ENCODE measurements at regions not wholly inside any gene's neighbourhood (a gene's known extent, or its start where the extent isn't known, plus 50 kb on each side); places are given as distances from the start of the nearest gene placed in this dataset.

GRCh38 chr5:174217527-174217926, 172.0 kb downstream of the NSG2 start:
- no peak overlapping the region for H2BK12ac ChIP-seq (ENCODE audit: low read depth, low read length)
- no peak overlapping the region for H2BK20ac ChIP-seq (ENCODE audit: low read length)
- H2BK5ac ChIP-seq (ENCODE audit: low read depth, low read length), result no peak overlapping the region
- no peak for DNase-seq (ENCODE audit: low read depth in 1 of 2, low spot score in 2 of 2)
- no peak overlapping the region for H3K23ac ChIP-seq (ENCODE audit: insufficient read length)
- no peak overlapping the region for H2BK120ac ChIP-seq (replicated peaks; ENCODE audit: low read depth, low read length)
- no peaks in the 10 kb centered on the region for H3K36me3 ChIP-seq (ENCODE audit: control insufficient read depth in 2 of 4, insufficient read depth in 4 of 4, low read length in 3 of 4)
- no peak overlapping the region for H2BK15ac ChIP-seq (ENCODE audit: low read length)
- no peaks in the 10 kb centered on the region for H4K20me1 ChIP-seq (replicated peaks in 1 of 2; ENCODE audit: control insufficient read depth in 1 of 2, insufficient read depth in 2 of 2, low read length in 2 of 2)
- no peaks in the 10 kb centered on the region for H3K27me3 ChIP-seq (replicated peaks in 1 of 4; ENCODE audit: control insufficient read depth in 3 of 4, extremely low read depth in 1 of 4, insufficient read depth in 3 of 4, low read length in 3 of 4)
- no peaks in the 10 kb centered on the region for H3K4me1 ChIP-seq (replicated peaks in 1 of 4; ENCODE audit: control insufficient read depth in 3 of 4, insufficient read depth in 4 of 4, low read length in 3 of 4)
- H3K14ac ChIP-seq (ENCODE audit: insufficient read length), result no peak overlapping the region
- H3K56ac ChIP-seq (replicated peaks; ENCODE audit: insufficient read length, low read depth, low read length), result no peak overlapping the region
- H2AK5ac ChIP-seq (ENCODE audit: low read depth, low read length), result no peak overlapping the region
- no peak for TF ChIP-seq MAX (IDR thresholded peaks at IDR 0.05)
- TF ChIP-seq SP2 (IDR thresholded peaks at IDR 0.05; ENCODE audit: low read length), result no peak
- no peak for TF ChIP-seq USF2 (IDR thresholded peaks at IDR 0.05; ENCODE audit: low read length)
- TF ChIP-seq YY1 (IDR thresholded peaks at IDR 0.05; ENCODE audit: low read depth, low read length), result no peak
- TF ChIP-seq TCF12 (IDR thresholded peaks at IDR 0.05; ENCODE audit: low read depth, low read length), result no peak
- no peak for TF ChIP-seq BCL11A (IDR thresholded peaks at IDR 0.05; ENCODE audit: low read depth in 2 of 2, low read length in 2 of 2)
- TF ChIP-seq CHD1 (IDR thresholded peaks at IDR 0.05; ENCODE audit: low read depth, low read length), result no peak
- TF ChIP-seq CBX8 (IDR thresholded peaks at IDR 0.05; ENCODE audit: borderline replicate concordance, low read depth, low read length), result no peak
- no peak for TF ChIP-seq POLR2A (IDR thresholded peaks at IDR 0.05; ENCODE audit: control extremely low read depth in 1 of 2, low read depth in 2 of 2, low read length in 2 of 2)
- no peak for TF ChIP-seq SRF (IDR thresholded peaks at IDR 0.05; ENCODE audit: low read depth, low read length)
- no peaks in the 10 kb centered on the region for H3K79me1 ChIP-seq (ENCODE audit: low read depth, low read length)
- H3K18ac ChIP-seq (ENCODE audit: extremely low read depth, low read length), result no peak overlapping the region
- no peak overlapping the region for H3K4me3 ChIP-seq (ENCODE audit: extremely low read depth in 1 of 4, insufficient read depth in 2 of 4, low read depth in 3 of 4, low read length in 4 of 4)
- no peaks in the 10 kb centered on the region for H3K23me2 ChIP-seq (ENCODE audit: low read depth, low read length)
- no peaks in the 10 kb centered on the region for H3K9me3 ChIP-seq (ENCODE audit: insufficient read depth in 2 of 2, low read depth in 1 of 2, low read length in 1 of 2)
- H4K8ac ChIP-seq (ENCODE audit: extremely low read depth, insufficient read depth, low read length), result no peak overlapping the region
- H4K5ac ChIP-seq (ENCODE audit: insufficient read length, low read depth, low read length), result no peak overlapping the region
- H3K4ac ChIP-seq (replicated peaks; ENCODE audit: insufficient read length, low read depth, low read length), result no peak overlapping the region
- no peak overlapping the region for H3K27ac ChIP-seq (ENCODE audit: low read depth, low read length)
- POLR2A ChIA-PET (ENCODE audit: partially characterized antibody), result no interaction called here
- WGBS, 2 experiments (ENCODE audit: extremely low coverage in 1 of 2, insufficient coverage in 1 of 2, insufficient read length in 1 of 2, insufficient replicate concordance in 2 of 2, low coverage in 1 of 2, low lambda C conversion rate in 2 of 2, missing lambda C conversion rate in 1 of 2), result 80% methylated on average over 1 of the region's 1 CpG; no CpG with 5 or more reads in 1 of the 2 experiments
- H3K79me2 ChIP-seq (ENCODE audit: control insufficient read depth in 1 of 2, insufficient read depth in 2 of 2, low read length in 2 of 2), result no peaks in the 10 kb centered on the region
- H3K4me2 ChIP-seq (ENCODE audit: insufficient read depth in 1 of 2, low read depth in 2 of 2, low read length in 2 of 2), result no peak overlapping the region
- no peak for FAIRE-seq
- no peak overlapping the region for H3K9ac ChIP-seq (replicated peaks in 1 of 4; ENCODE audit: extremely low read depth in 1 of 4, low read depth in 3 of 4, low read length in 3 of 4)
- H2AFZ ChIP-seq (ENCODE audit: low read length), result no peak overlapping the region
- H4K91ac ChIP-seq (replicated peaks; ENCODE audit: insufficient read length, low read length), result no peak overlapping the region
- CTCF ChIA-PET (ENCODE audit: partially characterized antibody), result interaction anchor here (0.8 kb wide), 1 partner anchor 172 kb away, joined by 4 read pairs; the partner anchor contains the start of gene NSG2
